ENCODE measurements at regions not wholly inside any gene's neighbourhood (a gene's known extent, or its start where the extent isn't known, plus 50 kb on each side); places are given as distances from the start of the nearest gene placed in this dataset.

DNA sequence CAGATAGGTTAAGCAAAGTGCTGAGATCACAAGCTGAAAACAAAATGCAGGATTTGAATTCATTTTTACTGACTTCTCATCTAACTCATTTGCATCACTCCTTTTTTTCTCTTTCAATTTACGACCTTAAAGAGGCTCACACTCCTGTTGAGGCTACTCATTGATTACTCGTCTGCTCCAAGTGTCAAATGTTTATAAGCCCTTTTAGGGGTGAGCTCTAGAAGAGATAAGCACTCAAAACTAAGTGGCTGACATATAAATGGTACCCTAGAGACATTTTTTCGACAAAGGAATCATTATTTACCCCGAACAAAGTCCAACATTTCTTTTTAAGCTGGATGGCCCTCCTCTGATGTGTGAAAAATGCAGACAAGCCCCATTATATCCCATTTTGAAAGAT lies 483.1 kb downstream of the MAT2B start:
- TF ChIP-seq, protein P1, sequence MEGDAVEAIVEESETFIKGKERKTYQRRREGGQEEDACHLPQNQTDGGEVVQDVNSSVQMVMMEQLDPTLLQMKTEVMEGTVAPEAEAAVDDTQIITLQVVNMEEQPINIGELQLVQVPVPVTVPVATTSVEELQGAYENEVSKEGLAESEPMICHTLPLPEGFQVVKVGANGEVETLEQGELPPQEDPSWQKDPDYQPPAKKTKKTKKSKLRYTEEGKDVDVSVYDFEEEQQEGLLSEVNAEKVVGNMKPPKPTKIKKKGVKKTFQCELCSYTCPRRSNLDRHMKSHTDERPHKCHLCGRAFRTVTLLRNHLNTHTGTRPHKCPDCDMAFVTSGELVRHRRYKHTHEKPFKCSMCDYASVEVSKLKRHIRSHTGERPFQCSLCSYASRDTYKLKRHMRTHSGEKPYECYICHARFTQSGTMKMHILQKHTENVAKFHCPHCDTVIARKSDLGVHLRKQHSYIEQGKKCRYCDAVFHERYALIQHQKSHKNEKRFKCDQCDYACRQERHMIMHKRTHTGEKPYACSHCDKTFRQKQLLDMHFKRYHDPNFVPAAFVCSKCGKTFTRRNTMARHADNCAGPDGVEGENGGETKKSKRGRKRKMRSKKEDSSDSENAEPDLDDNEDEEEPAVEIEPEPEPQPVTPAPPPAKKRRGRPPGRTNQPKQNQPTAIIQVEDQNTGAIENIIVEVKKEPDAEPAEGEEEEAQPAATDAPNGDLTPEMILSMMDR (IDR thresholded peaks at IDR 0.05; ENCODE audit: low read depth, low read length): no peak
- TF ChIP-seq, protein P2, sequence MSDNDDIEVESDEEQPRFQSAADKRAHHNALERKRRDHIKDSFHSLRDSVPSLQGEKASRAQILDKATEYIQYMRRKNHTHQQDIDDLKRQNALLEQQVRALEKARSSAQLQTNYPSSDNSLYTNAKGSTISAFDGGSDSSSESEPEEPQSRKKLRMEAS (IDR thresholded peaks at IDR 0.05; ENCODE audit: low read depth, low read length): no peak
- no peak for TF ChIP-seq POLR2A (IDR thresholded peaks at IDR 0.05; ENCODE audit: extremely low read depth, insufficient read length)

All from NB4 (cell line).